NOMO-1 (cell line): ENCODE measurements at regions not wholly inside any gene's neighbourhood (a gene's known extent, or its start where the extent isn't known, plus 50 kb on each side); places are given as distances from the start of the nearest gene placed in this dataset.

Experiments used
- DNase-seq, 2 experiments: peaks; one replicate each; lab custom pipeline; 2025; ENCODE audit not compliant: unreplicated experiment in 2 of 2; lab: John Stamatoyannopoulos, UW

DNA sequence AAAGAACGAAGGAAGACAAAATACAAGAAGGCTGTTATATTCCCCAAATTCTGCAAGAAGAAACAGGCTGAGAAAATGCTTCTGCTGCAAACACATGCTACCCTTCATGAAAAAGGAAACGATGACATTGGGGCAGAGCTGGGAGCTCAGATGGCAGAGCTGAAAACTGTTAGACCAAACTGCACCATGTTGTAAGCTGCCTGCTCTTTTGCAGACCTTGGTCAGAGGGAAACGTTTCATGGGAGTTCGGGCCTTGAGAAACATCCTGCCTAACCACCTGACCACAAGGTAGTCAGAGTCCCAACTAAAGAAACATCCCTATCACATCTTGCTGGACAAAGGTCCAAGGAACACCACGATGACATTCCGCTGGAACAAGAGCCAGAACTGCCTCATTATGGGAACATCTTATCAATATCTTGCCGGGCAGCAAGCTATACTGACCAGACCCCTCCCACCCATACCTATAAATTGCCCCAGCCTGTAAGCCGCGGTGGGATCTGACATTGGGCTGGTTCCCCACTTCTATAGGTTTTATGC is 110.7 kb upstream of the CTSC start:
- DNase-seq: no peak

DNA sequence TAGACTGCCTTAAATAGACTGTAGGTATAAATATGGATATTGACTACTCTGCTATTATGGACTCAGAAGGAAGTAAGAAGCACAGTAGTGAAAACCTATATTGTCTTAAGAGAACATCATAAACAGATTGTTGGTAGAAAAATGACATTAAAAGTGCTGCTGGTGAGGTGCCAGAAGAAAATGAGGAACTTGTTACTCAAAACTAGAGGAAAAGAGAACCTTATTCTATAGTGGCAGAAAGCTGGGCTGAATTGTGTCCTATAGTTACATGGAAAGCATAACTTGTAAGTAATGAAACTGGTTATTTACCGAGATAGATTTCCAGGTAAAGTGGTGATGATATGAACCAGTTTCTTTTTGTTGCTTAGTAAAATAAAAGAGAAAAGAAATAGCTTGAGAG is 109.7 kb upstream of the CTSC start:
- peak; percentile 37 to 49 for DNase-seq

DNA sequence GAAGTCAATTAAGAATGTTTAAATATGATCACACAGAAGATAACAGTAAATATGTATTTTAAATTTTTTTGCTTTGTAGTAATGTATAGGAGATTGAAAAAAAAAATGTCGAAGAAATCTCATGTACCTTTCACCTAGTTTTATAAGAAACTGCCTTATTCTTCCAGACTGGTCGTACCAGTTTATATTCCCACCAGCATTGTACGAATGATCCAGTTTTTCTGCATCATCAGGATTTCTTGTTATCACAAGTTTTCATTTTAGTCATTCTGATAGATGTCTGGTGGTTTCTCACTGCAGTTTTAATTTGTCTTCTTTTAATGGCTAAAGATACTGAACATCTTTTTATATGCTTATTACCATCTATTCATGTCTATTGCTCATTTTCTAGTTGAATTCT is 101.8 kb upstream of the CTSC start:
- DNase-seq: no peak

DNA sequence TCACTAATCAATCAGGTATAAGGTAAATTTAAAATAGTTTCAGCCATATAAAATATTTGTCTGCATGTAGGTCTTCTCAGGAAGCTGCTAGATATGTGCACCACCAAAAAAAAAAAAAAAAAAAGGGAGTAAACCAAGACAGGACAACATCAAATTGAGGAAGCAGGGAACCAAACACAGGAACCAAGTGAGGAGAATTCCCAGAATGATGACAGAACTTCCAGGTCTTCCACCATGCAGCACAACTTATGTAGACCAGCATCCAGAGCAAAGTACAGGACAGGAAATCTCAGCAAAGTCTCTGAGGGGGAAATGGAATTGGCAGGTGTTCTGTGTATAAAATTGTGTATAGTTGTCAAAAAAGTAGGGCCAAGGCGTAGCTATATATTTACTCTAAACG is 101.2 kb upstream of the CTSC start:
- DNase-seq: no peak

DNA sequence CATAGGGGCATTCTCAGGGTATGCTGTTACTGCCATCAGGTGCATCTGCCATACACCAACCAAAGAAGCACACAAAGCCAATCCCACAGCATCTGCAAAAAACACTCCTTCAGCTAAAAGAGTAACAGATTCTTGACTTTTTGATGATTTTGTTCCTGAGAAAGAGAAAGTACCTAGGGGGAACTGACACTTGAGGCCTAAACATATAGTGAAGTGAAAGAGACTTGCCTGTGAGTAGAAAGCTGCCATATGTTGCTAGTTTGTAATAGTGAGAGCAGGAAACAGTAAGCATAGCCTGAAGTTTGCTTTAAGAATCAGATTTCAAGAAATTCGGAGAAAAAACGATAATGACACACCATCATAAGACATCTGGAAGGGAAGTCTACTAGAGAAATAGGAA is 97.9 kb upstream of the CTSC start:
- DNase-seq: peak in 1 of 2 experiments; percentile 10

DNA sequence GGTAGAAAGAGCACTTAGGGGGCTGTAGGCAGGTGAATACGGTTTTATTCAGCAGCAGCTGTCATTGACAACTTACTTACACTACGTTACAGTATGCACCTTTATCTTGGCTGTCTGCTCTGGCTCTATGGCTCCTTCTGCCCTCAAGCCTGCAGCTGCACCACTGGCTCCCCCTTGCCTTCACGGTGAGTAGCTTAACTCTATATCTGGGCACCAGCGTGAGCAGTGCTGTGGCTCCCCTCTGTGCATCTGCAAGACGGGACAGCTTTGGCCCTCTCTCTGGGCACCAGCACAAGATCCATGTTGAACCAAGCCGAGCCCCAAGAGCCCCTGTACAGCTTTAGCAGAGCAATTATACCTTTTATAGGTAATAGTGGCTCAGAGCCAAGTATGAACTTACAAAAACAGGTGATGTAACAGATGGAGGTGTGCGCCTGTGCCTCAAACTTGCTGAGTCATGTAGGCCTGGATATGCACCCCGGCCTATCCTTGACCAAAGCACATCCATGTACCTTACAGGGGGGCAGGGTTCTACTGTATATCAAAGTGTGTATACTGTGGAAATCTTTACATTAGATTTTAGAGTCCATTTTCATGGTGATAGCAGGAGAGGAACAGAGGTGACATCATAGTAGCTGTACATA is 96.9 kb upstream of the CTSC start:
- DNase-seq: no peak

DNA sequence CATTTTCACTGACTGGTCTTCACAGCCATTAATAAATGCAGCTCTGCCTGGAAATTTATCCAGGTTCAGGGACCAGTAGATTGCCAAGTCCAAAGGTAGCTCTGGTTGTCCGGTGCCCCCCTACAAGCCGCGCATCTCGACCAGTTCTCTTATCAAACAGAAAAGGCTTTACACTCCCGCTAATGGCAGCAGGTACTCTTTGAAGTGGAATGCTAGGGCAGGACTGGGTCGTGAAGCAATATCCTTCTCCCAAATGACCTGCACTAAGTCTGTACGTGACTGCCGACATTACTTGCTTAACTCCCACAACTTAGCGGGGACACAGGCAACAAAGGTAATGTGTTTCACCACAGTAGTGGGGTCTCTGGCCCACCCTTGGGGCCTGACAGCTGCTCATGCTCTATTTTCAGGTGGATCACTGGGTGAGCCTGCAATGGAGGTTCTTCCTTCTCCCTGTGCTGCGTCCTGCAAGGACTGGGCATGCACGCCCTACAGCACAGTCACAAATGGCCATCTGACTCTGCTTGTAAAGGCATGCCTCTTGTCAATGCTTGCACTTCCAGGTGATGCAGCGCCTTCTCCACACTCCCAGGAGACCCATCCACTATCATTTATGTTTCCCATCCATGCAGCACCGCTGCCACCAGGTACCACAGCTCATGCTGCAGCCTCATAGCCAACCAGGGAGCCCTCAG is 96.1 kb upstream of the CTSC start:
- DNase-seq: no peak

DNA sequence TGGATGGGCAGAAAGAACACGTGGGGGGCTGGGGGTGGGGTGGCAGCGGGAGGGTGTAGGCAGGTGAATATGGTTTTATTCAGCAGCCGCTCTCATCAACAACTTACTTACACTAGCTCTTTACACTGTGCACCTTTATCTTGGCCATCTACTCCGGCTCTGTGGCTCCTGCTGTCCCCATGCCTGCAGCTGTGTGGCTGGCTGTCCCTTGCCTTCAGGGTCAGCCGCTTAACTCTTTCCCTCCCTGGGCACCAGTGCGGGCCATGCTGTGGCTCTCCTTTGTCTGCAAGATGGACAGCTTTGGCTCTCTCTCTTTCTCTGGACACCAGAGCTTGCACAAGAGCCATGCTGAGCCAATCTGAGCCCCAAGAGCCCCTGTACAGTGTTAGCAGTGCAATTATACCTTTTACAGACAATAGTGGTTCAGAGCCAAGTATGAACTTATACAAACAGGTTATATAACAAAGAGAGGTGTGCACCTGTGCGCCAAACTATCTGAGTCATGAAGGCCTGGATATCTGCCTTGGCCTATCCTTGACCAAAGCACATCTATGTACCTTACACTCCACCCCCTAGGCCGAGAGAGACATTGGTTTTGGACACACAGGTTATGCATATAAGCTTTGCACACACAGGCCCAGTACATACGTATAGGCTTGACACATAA is 94.3 kb upstream of the CTSC start:
- no peak for DNase-seq

DNA sequence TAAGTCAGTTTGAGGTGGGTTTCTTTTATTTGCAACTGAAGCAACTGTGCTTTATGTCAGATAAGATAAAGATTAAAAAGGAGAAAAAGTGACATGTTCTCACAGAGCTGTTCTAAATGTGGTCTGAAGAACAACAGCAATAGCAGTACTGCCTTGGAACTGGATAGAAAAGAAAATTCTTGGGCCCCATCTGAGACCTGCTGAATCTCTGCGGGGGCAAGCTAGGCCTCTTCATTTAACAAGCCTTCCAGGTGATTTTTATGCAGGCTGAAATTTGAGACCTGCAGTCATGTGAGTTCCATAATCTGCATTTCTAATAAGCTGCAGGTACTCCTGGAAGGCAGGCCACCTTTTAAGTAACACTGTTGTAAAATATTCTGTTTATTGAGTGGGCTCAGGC is 91.4 kb upstream of the CTSC start:
- DNase-seq: no peak

DNA sequence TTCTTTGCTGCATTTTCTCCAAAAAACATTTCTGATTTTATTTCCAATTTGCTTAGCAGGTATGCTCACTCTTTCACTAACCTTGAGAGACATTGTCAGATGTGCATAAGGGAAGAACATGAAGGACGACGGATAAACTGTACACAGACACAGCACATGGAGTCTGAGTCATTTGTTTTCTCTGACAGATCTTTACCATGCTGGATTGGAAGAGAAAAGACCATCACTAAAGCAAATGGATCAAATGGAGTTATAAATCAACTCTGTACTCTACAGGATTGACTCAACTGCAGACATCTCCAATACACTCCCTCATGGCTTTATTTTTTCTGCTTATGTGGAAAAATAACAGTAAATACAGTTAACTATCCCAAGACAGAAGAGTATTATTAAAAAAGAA is 90.2 kb upstream of the CTSC start:
- DNase-seq: no peak

DNA sequence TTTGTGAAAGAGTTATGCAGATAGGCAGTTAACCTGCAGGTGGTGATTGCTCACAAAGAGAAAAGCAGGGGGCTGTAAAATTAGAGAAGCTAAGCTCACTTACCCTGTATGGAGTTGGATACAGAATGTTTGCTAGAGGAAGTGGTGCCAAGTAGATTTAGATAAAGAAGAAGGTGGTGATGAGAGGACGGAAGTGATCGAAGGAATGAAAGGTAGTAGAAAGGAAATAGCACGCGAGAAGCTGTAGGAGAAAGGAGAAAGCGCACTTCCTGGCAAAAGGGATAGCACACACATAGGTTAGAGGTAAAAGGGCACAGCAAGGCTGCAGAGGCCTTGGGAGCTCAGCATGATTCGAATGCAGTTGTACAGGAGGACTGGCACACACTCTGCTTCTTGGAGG is 87.3 kb upstream of the CTSC start:
- DNase-seq: no peak

DNA sequence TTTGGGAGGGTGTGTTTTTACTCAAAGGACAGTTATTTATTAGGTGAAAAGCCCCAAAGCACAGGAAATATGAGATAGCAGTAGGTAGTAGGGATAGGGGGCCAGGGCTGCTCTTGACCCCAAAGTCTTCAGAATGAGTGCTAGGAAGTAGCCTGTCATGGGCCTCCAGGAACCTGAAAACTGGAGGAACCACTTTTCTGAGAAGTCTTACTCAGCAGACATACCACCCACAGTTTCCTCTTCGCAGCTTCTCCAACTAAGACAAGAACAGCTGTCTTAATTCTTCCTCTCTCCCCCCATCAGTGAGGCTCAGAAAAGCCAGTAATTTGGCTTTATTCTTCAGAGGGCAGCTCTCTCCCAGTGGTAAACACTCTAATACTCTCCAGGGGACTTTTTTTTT is 84.0 kb upstream of the CTSC start:
- DNase-seq: peak; percentile 13 to 49

DNA sequence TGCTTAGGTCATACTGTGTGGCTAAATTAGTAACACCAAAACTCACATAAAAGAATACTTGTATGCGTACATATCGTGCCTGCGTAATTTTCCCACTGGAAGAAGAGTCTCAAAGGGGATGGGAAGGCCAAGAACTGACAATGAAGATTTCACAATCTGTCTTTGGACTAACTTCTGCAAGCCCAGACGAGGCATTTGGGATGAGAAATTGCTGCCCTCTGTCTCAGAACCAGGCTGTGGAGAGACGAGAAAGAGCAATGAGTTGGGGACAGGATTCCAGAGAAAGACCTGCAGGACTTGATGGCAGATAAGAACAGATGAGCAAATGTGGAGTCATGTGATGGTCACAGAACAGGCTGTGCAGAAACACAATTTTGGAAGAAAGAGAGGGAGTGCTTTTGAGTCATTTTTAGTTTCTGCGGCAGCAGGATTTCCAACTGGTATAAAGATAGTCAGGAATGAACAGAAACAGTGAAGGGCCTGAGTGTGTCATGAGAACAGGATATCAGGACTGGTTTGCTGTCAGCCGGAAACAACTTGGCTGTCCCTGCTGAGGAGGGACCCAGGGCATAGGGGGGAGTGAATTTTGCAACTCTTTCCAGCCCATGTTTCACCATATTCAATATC is 82.7 kb upstream of the CTSC start:
- no peak for DNase-seq

DNA sequence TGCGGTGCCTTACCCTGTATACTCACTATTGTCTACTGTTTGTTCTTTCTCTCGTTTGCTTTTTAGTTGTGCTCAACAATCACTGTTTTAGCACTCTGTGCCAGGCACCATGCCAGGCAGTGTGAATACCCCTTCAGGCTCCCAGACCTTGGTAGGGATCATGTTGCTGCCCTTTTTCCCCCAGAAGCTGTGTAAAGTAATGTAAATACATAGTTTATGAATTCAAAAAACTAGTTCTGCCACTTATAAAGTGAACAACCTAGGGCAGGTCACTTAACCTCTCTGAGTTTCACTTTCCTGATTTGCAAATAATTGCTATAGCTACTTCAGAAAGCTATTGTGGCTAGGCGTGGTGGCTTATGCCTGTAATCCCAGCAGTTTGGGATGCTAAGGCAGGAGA is 81.0 kb upstream of the CTSC start:
- DNase-seq: no peak

DNA sequence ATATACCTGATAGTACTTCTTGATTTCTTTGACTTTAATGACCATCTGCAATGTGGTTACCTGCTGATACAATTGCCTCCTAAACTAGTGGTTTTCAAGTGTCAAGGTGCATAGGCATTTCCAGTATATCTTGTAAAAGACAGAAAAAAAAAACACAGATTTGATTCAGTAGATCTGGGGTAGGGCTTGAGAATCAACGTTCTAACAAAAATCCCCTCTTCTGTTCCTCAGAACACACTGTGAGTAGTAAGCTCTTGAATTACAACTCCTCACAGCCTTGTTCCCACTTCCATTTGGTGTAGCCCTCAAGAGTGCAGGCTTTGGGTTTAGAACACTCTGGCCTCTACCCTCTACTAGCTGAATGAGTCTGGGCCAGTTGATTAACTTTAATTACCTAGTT is 78.0 kb upstream of the CTSC start:
- DNase-seq: no peak

DNA sequence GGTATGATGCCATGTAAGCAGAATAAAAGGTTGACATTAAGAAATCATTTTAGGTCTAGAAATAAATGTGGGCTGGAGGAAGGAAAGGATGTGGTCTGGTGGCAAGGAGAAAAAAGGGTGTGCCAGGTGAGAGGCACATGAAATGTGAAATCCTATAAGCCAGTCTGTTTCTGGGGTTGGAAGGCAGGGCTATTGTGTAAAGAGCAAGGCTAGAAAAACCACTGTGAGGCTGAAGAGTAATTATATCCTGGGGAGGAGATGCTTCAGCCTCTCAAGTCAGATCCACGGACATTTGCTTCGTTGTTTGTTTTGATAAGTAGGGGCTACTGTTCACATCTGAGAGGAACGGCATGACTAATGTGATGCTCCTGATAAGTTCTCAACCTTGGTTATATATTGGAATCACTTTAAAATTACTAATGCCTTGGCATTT is 77.5 kb upstream of the CTSC start:
- peak in 1 of 2 experiments; percentile 6 for DNase-seq

DNA sequence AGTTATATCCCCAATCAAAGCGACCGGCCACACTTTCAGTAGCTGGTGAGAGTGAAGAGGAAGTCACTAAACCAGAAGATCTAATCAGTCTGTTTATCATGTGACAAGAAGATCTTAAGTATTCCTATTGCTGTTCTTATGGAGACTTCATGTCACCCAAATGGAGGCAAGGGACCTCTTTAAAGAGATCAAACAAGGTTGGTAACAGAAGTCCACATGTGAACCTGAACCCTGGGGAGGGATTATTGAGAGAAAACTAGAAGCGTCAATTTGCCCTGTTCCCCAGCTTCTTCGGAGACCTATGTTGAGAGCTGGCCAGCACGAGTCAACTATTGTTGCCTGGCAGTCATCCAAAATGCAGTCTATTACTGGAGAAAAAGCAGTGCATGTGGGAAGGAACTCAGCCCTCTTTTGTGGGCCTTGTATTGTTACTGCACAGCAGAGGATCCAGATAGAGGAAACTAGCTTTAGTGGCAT is 76.9 kb upstream of the CTSC start:
- DNase-seq: peak in 1 of 2 experiments; percentile 50

DNA sequence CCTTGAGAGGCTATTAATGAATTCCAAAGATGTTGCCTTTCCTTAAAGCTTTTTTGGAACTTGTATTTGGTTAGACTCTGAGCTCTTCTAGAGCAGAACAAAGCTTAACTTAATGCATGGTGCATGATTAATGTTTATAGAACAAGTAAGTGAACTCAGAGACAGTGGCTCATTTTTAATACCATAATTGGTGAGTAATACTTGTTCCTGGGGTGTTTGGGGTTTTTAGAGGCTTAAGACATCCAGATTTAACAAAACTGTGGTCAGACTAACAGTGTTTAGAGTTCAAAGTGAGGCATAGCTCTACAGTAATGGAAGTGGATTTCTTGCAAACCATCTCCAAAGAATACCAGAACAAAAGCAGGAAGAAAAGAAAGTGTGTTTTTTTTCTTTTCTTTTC is 73.7 kb upstream of the CTSC start:
- no peak for DNase-seq

DNA sequence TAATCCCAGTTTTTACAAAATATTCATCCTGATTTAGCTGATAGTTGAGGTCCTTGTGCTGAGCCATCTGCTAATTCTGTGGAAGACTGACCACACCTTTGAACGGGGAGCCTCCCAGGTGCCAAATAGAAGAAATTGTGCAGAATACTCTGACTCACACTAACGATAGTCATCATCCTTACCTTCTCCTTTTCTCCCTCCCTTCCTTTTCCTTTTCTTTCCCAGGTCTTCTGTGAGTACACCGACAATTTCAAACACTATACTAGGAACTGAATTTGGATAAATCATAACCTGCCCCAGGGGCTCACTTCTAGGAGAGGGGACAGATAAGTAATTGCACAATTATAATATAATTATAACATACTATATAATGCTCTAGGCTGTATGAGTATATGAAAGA is 73.1 kb upstream of the CTSC start:
- no peak for DNase-seq

DNA sequence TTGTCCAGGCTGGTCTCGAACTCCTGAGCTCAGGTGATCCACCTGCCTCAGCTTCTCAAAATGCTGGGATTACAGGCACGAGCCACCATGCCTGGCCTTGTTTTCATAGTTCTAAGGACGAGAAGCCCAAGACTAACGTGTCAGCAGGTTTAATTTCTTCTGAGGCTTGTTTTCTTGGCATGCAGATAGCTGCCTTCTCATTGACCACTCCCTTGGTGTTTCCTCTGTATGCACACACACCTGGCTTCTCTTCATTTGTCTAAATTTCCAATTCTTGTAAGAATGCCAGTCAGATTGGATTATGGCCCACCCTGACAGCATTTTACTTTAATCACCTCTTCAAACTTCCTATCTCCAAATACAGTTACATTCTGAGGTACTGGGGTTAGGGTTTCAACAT is 72.5 kb upstream of the CTSC start:
- DNase-seq: no peak

DNA sequence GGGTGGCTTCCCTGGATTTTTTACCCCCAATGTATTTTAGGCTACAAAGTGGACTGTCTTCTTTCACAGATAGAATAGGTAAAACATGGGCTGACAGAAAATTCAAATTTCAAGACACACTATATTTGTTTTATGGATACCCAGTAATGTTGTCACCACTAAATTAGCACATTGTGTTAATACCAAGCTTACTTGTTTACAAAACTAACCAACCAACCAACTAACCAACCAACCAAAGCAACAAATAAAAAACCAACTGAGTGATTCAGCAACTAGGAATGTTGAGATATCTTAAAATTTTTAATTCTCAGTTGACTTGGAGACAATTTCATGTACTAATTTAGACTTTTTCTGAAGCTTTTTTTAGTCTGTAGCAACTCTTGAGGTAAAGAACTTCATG is 69.3 kb upstream of the CTSC start:
- DNase-seq: no peak
